AG04449 (cell line): ENCODE measurements at regions not wholly inside any gene's neighbourhood (a gene's known extent, or its start where the extent isn't known, plus 50 kb on each side); places are given as distances from the start of the nearest gene placed in this dataset.

Source experiments
- CTCF ChIA-PET: fragments of 350-600 bp; formaldehyde crosslinking; extraction: SDS; loops from one replicate; lab custom pipeline; 2021; ENCODE audit warnings: antibody characterized with exemption; lab: Yijun Ruan, JAX
- POLR2A ChIA-PET: fragments of 400-600, 350-600 bp; formaldehyde crosslinking; extraction: SDS; loops from one replicate; lab custom pipeline; 2020; ENCODE audit warnings: antibody characterized with exemption, inconsistent platforms; lab: Yijun Ruan, JAX
- DNase-seq: peaks from one replicate; pipeline ENCODE4 v3.0.0-alpha.2; 2010; ENCODE audit warnings: low read depth, low spot score
- H3K4me3 ChIP-seq: 2 replicates; pipeline ENCODE4 v1.5.1; 2011; ENCODE audit warnings: low read depth, mild to moderate bottlenecking, control low read depth, low read length
- CTCF ChIP-seq: IDR thresholded peaks from one replicate; pipeline ENCODE4 v1.5.1; 2011; ENCODE audit warnings: mild to moderate bottlenecking, moderate library complexity, low read length, control low read depth, inconsistent platforms; ENCODE audit not compliant: insufficient read depth; ENCODE audit errors: missing control alignments

GRCh38 chr12:83322809-83323208 lies 636.1 kb downstream of the TMTC2 start:
- ChIA-PET CTCF (no interaction called here), POLR2A (no interaction called here)
- no peak for DNase-seq
- TF ChIP-seq CTCF = no peak
- no peak overlapping the region for H3K4me3 ChIP-seq

GRCh38 chr12:83321971-83322370 lies 635.3 kb downstream of the TMTC2 start:
- H3K4me3 ChIP-seq = no peak overlapping the region
- TF ChIP-seq CTCF = no peak
- CTCF ChIA-PET = no interaction called here
- POLR2A ChIA-PET = no interaction called here
- DNase-seq = no peak

GRCh38 chr12:83320350-83320749 lies 633.6 kb downstream of the TMTC2 start:
- POLR2A ChIA-PET = no interaction called here
- CTCF ChIA-PET = no interaction called here
- TF ChIP-seq CTCF = no peak
- no peak overlapping the region for H3K4me3 ChIP-seq
- no peak for DNase-seq

- no peak for DNase-seq
- TF ChIP-seq CTCF = no peak
- ChIA-PET POLR2A (no interaction called here), CTCF (no interaction called here)
- H3K4me3 ChIP-seq = no peak overlapping the region
Measured at GRCh38 chr12:83318386-83319098, 631.8 kb downstream of the TMTC2 start.

- DNase-seq = no peak
- H3K4me3 ChIP-seq = no peak overlapping the region
- TF ChIP-seq CTCF = no peak
- ChIA-PET POLR2A (no interaction called here), CTCF (no interaction called here)
Measured at GRCh38 chr12:83317595-83317994, 630.9 kb downstream of the TMTC2 start.

- no peak overlapping the region for H3K4me3 ChIP-seq
- CTCF ChIA-PET = no interaction called here
- no peak for DNase-seq
- POLR2A ChIA-PET = no interaction called here
- TF ChIP-seq CTCF = no peak
Measured at GRCh38 chr12:83313827-83314226, 627.1 kb downstream of the TMTC2 start.
